Endothelial cell of umbilical vein (primary cell): ENCODE measurements at regions not wholly inside any gene's neighbourhood (a gene's known extent, or its start where the extent isn't known, plus 50 kb on each side); places are given as distances from the start of the nearest gene placed in this dataset.

Experiments
- BruUV-seq: library from RNA; stranded (reverse); fragments of 400-500 nt; replicated peaks from 2 replicates; lab custom pipeline; 2021; lab: Mats Ljungman, UMichigan
- CTCF ChIA-PET: fragments of 300-600, 350-600 bp; sonication (Branson Sonifier 250); formaldehyde crosslinking; loops from one replicate; lab custom pipeline; 2021; ENCODE audit warnings: antibody characterized with exemption, inconsistent platforms; lab: Charles Lee
- POLR2A ChIA-PET: fragments of 300-600, 350-600 bp; sonication (Branson Sonifier 250); formaldehyde crosslinking; loops from one replicate; lab custom pipeline; 2021; ENCODE audit warnings: antibody characterized with exemption, inconsistent platforms; lab: Charles Lee
- DNase-seq: peaks from one replicate; pipeline ENCODE4 v3.0.0-alpha.2; 2011; ENCODE audit warnings: low read depth, low spot score
- FAIRE-seq: peaks from 2 replicates; lab custom pipeline; 2011; peaks lifted over from hg19 to GRCh38; lab: Jason Lieb, UNC
- H2AFZ ChIP-seq: 2 replicates; pipeline ENCODE4 v1.6.0; 2012; ENCODE audit warnings: low read depth, low read length, control low read depth, inconsistent platforms
- H3K27ac ChIP-seq: 2 replicates; pipeline ENCODE4 v1.5.1; 2011; ENCODE audit warnings: low read depth, mild to moderate bottlenecking, control low read depth, low read length, moderate library complexity; ENCODE audit not compliant: insufficient read depth
- H3K27me3 ChIP-seq, 2 experiments: 2 replicates each; pipeline versions ENCODE4 v1.6.0 to v1.6.1; 2011; ENCODE audit warnings: low read length in 2 of 2, mixed read lengths in 1 of 2; ENCODE audit not compliant: control insufficient read depth in 2 of 2, insufficient read depth in 2 of 2
- H3K36me3 ChIP-seq, 2 experiments: 2 replicates in 1 of 2; 3 replicates in 1 of 2; pipeline ENCODE4 v1.5.1; 2011; ENCODE audit warnings: low read length in 2 of 2, mild to moderate bottlenecking in 1 of 2, moderate library complexity in 1 of 2; ENCODE audit not compliant: control insufficient read depth in 2 of 2, insufficient read depth in 2 of 2; ENCODE audit errors: extremely low read depth in 1 of 2
- H3K4me1 ChIP-seq: 3 replicates; pipeline ENCODE4 v1.5.1; 2011; ENCODE audit warnings: mild to moderate bottlenecking, low read length; ENCODE audit not compliant: control insufficient read depth, insufficient read depth; ENCODE audit errors: extremely low read depth
- H3K4me2 ChIP-seq: 2 replicates; pipeline ENCODE4 v1.6.1; 2011; ENCODE audit warnings: low read length, control low read depth, mixed read lengths; ENCODE audit not compliant: insufficient read depth
- H3K4me3 ChIP-seq, 3 experiments: fragments of 200-600 bp in 1 of 3; sonication (generic), shearing (Covaris generic) in 1 of 3; replicated peaks in 1 of 3; 2 replicates each; pipeline ENCODE4 v1.5.1; 2011 to 2016; ENCODE audit warnings: control low read depth in 3 of 3, low read length in 3 of 3, mild to moderate bottlenecking in 2 of 3, inconsistent platforms in 1 of 3, low read depth in 1 of 3, moderate library complexity in 1 of 3; ENCODE audit not compliant: insufficient read depth in 1 of 3
- H3K79me2 ChIP-seq: 2 replicates; pipeline ENCODE4 v1.6.0; 2012; ENCODE audit warnings: low read length, inconsistent platforms; ENCODE audit not compliant: control insufficient read depth, insufficient read depth
- H3K9ac ChIP-seq: replicated peaks from 2 replicates; pipeline ENCODE3; 2011; ENCODE audit warnings: low read length, control low read depth; ENCODE audit not compliant: insufficient read depth; ENCODE audit errors: extremely low read depth
- H3K9me1 ChIP-seq: replicated peaks from 3 replicates; pipeline ENCODE4 v1.6.0; 2011; ENCODE audit warnings: mild to moderate bottlenecking, low read length; ENCODE audit not compliant: control insufficient read depth, insufficient read depth; ENCODE audit errors: extremely low read depth
- H3K9me3 ChIP-seq: replicated peaks from 2 replicates; pipeline ENCODE4 v1.5.1; 2012; ENCODE audit warnings: low read length, inconsistent platforms; ENCODE audit not compliant: control insufficient read depth, insufficient read depth
- H4K20me1 ChIP-seq: replicated peaks from 2 replicates; pipeline ENCODE3; 2011; ENCODE audit warnings: mild to moderate bottlenecking, low read length; ENCODE audit not compliant: control insufficient read depth, insufficient read depth; ENCODE audit errors: extremely low read depth
- EZH2 ChIP-seq: IDR thresholded peaks from 2 replicates; pipeline ENCODE4 v1.6.1; 2012; ENCODE audit warnings: borderline replicate concordance, low read depth, mild to moderate bottlenecking, moderate library complexity, low read length, inconsistent platforms; ENCODE audit not compliant: severe bottlenecking
- FOS ChIP-seq: IDR thresholded peaks from 2 replicates; pipeline ENCODE4 v1.6.1; 2011; ENCODE audit warnings: mild to moderate bottlenecking, low read length, moderate library complexity, borderline replicate concordance; ENCODE audit not compliant: insufficient read depth
- GATA2 ChIP-seq: IDR thresholded peaks from 2 replicates; pipeline ENCODE4 v1.7.0; 2011; ENCODE audit warnings: low read depth, mild to moderate bottlenecking, moderate library complexity, mixed read lengths, low read length; ENCODE audit not compliant: insufficient read length, insufficient read depth
- JUN ChIP-seq: IDR thresholded peaks from 2 replicates; pipeline ENCODE4 v1.6.1; 2011; ENCODE audit warnings: borderline replicate concordance, low read depth; ENCODE audit not compliant: insufficient read length, insufficient read depth
- MYC ChIP-seq: IDR thresholded peaks from one replicate; pipeline ENCODE4 v1.6.1; 2011; ENCODE audit warnings: mild to moderate bottlenecking, low read depth, low read length
- POLR2A ChIP-seq: IDR thresholded peaks from 2 replicates; pipeline ENCODE4 v1.6.1; 2012; ENCODE audit warnings: low read depth, mild to moderate bottlenecking, control low read depth, low read length
- POLR2AphosphoS5 ChIP-seq: IDR thresholded peaks from 2 replicates; pipeline ENCODE4 v1.6.1; 2012; ENCODE audit warnings: low read depth, mild to moderate bottlenecking, control low read depth, low read length, moderate library complexity; ENCODE audit not compliant: insufficient read depth
- dilution Hi-C: fragments of 300-500 bp; cut with MboI; formaldehyde crosslinking; loops from one replicate; pipeline ENCODE4 v1.15.0; 2019; ENCODE audit warnings: low sequenced_read_pairs; ENCODE audit not compliant: extremely low pct_ligation_motif_present
- intact Hi-C: fragments of 100-400 bp; cut with micrococcal nuclease; formaldehyde crosslinking; loops from one replicate; pipeline ENCODE4 v1.10.0; 2022
- TF ChIP-seq, protein P1 (sequence below): IDR thresholded peaks from 2 replicates; pipeline ENCODE4 v1.6.1; 2011; ENCODE audit not compliant: insufficient read depth, insufficient read length
- TF ChIP-seq, protein P2 (sequence below), 2 donors: IDR thresholded peaks; 1 replicate in 1 of 2; 2 replicates in 1 of 2; pipeline ENCODE4 v1.5.1; 2011; ENCODE audit warnings: low read length in 2 of 2, mild to moderate bottlenecking in 2 of 2, moderate library complexity in 2 of 2, control low read depth in 1 of 2, inconsistent platforms in 1 of 2, low read depth in 1 of 2; ENCODE audit not compliant: insufficient read depth in 1 of 2; ENCODE audit errors: extremely low read depth in 1 of 2

DNA sequence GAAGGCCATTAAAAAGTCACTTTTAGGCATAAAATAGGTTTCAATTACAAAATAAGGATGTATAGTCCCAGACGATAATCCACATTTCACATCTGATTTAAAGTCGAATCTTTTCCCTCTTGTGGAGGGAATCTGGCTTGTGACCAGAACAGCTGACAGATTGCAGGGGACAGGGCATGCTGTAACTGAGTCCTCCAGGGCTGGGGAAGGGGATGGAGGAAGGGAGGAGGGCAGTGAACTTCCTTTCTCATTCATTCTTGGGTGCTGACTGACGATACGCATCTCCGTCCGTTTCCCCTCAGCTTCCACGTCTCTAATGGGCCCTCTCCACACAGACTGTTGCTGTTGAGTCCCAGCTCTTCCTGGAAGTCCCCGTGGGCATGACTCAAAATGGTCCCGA, 108.1 kb upstream of the CSF3R start:
- Histone ChIP-seq H3K79me2 (no peaks in the 10 kb centered on the region), H3K4me3 (no peak overlapping the region), H3K27me3 (peaks cover 0 to 8% of the 10 kb centered on the region in 2 experiments), H2AFZ (no peak overlapping the region), H3K9me1 (no peaks in the 10 kb centered on the region), H4K20me1 (no peaks in the 10 kb centered on the region), H3K4me1 (no peaks in the 10 kb centered on the region), H3K9me3 (no peaks in the 10 kb centered on the region), H3K36me3 (no peaks in the 10 kb centered on the region), H3K9ac (no peak overlapping the region), H3K27ac (no peak overlapping the region), H3K4me2 (no peak overlapping the region)
- BruUV-seq = no TSS peak
- dilution Hi-C loops (no loop called here), intact Hi-C loops (no loop called here)
- no peak for DNase-seq
- no peak for FAIRE-seq
- ChIA-PET CTCF (interaction anchor here (1.3 to 3.0 kb wide), 2 partner anchors 15 to 17 kb away, joined by 3 to 22 read pairs; no protein-coding TSS in a partner anchor), POLR2A (no interaction called here)
- TF ChIP-seq FOS (no peak), EZH2 (no peak), JUN (no peak), MYC (no peak), POLR2A (no peak), POLR2AphosphoS5 (no peak), GATA2 (no peak)
- TF ChIP-seq, protein P1, sequence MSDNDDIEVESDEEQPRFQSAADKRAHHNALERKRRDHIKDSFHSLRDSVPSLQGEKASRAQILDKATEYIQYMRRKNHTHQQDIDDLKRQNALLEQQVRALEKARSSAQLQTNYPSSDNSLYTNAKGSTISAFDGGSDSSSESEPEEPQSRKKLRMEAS = no peak
- TF ChIP-seq, protein P2, sequence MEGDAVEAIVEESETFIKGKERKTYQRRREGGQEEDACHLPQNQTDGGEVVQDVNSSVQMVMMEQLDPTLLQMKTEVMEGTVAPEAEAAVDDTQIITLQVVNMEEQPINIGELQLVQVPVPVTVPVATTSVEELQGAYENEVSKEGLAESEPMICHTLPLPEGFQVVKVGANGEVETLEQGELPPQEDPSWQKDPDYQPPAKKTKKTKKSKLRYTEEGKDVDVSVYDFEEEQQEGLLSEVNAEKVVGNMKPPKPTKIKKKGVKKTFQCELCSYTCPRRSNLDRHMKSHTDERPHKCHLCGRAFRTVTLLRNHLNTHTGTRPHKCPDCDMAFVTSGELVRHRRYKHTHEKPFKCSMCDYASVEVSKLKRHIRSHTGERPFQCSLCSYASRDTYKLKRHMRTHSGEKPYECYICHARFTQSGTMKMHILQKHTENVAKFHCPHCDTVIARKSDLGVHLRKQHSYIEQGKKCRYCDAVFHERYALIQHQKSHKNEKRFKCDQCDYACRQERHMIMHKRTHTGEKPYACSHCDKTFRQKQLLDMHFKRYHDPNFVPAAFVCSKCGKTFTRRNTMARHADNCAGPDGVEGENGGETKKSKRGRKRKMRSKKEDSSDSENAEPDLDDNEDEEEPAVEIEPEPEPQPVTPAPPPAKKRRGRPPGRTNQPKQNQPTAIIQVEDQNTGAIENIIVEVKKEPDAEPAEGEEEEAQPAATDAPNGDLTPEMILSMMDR (IDR thresholded peaks at IDR 0.05; ENCODE audit: extremely low read depth in 1 of 2, insufficient read depth in 1 of 2, low read depth in 1 of 2, low read length in 2 of 2) = no peak
